WI38 (cell line): ENCODE measurements at regions not wholly inside any gene's neighbourhood (a gene's known extent, or its start where the extent isn't known, plus 50 kb on each side); places are given as distances from the start of the nearest gene placed in this dataset.
"Not testable (repeated sequence)": the region's sequence is repeated elsewhere in the genome, so short reads cannot be mapped to it uniquely, and the experiment has no call there.

Experiments
- H3K4me3 ChIP-seq: 2 replicates; pipeline ENCODE4 v1.5.1; 2011; ENCODE audit warnings: low read depth, mild to moderate bottlenecking, control low read depth, low read length
- TF ChIP-seq, protein P1 (sequence below): IDR thresholded peaks from 2 replicates; pipeline ENCODE4 v1.5.1; 2012; ENCODE audit warnings: low read depth, mild to moderate bottlenecking, control low read depth, low read length

DNA sequence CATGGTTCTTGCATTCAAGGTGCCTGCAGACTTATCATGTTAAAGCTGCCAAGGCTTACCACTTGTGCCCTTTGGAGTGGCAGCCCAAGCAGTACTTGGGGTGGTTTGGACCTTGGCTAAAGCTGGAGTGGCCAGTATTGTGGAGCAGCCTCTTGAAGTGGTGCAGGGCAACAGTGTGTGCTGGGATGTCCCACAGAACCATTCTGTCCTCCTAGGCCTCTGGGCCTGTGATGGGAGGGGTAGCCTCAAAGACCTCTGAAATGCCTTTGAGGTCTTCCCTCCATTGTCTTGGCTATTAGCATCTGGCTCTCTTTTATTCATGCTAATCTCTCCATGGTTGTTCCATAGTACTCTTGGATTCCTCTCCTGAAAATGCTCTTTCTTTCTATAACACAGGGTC is 78.2 kb upstream of the SLC24A4 start:
- TF ChIP-seq, protein P1, sequence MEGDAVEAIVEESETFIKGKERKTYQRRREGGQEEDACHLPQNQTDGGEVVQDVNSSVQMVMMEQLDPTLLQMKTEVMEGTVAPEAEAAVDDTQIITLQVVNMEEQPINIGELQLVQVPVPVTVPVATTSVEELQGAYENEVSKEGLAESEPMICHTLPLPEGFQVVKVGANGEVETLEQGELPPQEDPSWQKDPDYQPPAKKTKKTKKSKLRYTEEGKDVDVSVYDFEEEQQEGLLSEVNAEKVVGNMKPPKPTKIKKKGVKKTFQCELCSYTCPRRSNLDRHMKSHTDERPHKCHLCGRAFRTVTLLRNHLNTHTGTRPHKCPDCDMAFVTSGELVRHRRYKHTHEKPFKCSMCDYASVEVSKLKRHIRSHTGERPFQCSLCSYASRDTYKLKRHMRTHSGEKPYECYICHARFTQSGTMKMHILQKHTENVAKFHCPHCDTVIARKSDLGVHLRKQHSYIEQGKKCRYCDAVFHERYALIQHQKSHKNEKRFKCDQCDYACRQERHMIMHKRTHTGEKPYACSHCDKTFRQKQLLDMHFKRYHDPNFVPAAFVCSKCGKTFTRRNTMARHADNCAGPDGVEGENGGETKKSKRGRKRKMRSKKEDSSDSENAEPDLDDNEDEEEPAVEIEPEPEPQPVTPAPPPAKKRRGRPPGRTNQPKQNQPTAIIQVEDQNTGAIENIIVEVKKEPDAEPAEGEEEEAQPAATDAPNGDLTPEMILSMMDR, result no peak

DNA sequence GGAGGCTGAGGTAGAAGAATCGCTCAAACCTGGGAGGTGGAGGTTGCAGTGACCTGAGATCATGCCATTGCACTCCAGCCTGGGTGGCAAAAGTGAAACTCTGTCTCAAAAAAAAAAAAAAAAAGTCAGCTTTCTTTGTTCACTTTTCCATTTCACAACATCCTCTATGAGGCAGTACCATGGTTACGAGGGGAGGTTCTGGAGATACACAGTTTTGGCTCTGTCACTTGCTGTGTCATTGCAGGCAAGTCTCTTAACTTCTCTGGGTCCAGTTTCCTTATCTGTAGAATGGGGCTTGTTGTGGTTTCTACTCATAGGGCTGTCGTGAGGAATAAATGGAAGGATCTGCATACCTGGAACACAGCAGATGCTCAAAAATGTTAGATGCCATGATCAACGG is 75.6 kb upstream of the SLC24A4 start:
- H3K4me3 ChIP-seq, result no peak overlapping the region
- TF ChIP-seq, protein P1, result no peak

More for the DNA sequence above, 78.2 kb upstream of the SLC24A4 start:
- no peak overlapping the region for H3K4me3 ChIP-seq

DNA sequence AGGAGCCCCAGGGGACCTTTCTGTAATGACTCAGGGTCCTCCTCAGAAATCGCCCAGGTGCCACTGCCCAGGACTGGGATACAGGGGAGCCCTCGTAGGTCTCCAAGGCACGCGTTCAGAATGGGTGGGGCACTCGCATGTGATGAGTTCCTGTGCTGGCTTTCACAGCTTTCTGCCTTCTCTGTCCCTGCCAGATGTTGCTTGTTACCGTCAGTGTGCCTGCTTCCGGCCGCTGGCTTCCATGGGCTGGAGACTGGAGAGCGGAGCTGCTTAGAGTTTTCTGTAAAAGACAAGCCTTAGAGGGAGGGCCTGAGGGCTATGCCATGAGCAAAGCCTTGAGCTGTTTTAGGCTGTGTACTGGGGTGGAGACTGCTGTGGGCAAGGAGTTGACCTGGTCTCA is 75.0 kb upstream of the SLC24A4 start:
- TF ChIP-seq, protein P1, result no peak
- no peak overlapping the region for H3K4me3 ChIP-seq

DNA sequence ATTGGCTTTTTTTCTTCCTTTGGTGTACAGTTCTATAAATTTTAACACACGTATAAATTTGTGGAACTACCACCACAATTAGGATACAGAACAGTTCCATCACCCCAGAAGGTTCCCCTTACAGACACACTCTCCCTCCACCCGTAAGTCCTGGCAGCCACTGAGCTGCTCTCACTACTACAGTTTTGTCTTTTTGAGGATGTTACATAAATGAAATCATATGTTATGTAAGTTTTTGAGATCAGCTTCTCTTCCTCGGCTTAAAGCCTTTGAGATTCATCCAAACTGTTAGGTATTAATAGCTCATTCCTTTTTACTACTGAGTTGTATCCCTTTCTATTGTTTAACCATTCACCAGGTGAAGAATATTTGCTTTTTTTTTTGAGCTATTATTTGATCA is 74.3 kb upstream of the SLC24A4 start:
- TF ChIP-seq, protein P1, result no peak
- H3K4me3 ChIP-seq, result no peak overlapping the region

DNA sequence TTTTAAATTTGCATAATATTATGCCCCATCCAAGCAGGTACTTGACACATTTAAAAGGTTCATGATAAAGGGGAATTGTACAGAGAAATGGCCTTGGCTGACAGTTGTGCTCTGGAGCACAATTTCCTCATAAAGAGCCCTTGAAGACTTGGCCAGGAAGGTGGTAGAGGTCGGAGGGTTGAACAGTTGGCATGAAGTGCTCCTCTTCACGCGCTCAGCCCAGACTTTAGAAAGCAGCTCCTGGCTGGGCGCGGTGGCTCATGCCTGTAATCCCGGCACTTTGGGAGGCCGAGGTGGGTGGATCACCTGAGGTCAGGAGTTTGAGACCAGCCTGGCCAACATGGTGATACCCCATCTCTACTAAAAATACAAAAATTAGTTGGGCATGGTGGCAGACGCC is 72.6 kb upstream of the SLC24A4 start:
- not testable (repeated sequence) for H3K4me3 ChIP-seq

DNA sequence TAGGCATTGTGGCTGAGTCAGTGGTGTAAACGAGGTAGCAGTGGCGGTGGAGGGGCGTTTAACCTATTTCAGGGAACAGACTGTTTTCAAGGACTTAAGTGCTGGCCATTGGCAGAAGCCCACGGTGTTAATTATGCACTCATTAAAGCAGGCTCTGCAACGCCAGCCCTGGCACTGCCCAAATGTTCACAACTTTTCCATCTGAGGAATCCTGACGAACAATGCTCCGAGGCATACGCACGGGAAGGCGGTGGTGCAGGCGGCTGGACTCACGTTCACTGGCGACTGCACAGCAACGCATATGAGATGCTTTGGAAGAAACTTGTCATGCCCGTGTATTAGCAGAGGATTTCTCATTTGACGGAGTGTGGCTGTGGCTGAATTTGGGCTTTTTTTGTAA is 70.6 kb upstream of the SLC24A4 start:
- H3K4me3 ChIP-seq, result no peak overlapping the region
- TF ChIP-seq, protein P1, result no peak

DNA sequence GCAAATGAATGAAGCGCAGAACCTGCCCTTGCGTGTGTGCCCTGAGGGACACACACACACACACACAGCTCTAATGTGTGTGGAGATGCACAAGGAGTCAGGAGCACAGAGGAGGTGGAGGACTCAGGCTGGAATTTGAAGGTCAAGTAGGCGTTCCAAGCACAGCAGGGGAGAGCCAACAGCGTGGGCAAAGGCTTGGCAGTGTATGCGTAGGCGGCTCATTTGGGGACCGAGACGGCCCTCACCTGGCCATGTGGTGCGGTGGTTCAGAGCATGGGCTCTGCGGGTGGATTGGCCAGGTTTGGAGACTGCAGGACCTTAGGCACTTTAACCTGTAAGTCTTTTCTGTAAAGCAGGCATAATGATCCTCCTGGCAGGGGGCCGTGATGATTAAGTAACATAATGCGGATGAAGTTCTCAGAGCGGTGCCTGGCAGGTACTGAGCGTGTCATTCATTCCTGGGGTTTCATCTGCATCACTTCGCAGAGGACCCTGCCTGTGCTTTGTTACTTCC is 69.5 kb upstream of the SLC24A4 start:
- TF ChIP-seq, protein P1, result no peak
- H3K4me3 ChIP-seq, result no peak overlapping the region

DNA sequence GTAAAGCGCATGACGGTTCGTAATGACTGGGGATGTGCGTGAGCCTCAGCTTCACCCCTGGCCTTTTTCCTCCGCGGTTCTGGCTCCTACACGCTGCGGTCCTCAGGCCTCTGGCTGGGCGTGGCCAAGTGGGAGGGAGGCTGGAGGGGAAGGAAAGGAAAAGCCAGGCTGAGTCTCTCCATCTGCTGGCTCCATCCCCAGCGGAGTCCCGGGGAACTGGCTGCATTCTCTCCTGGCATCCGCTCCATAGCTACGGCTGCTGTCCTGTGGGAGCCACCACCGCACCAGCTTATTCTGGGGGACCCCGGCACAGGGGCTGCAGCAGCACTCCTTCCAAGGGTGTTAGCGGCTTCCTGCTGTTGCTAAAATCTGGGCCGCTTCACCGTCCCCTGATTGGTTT is 68.2 kb upstream of the SLC24A4 start:
- H3K4me3 ChIP-seq, result peak overlapping the region; percentile 3; the same call in 1 of the 2 replicates
- TF ChIP-seq, protein P1, result no peak
